ENCODE measurements at regions not wholly inside any gene's neighbourhood (a gene's known extent, or its start where the extent isn't known, plus 50 kb on each side); places are given as distances from the start of the nearest gene placed in this dataset.

DNA sequence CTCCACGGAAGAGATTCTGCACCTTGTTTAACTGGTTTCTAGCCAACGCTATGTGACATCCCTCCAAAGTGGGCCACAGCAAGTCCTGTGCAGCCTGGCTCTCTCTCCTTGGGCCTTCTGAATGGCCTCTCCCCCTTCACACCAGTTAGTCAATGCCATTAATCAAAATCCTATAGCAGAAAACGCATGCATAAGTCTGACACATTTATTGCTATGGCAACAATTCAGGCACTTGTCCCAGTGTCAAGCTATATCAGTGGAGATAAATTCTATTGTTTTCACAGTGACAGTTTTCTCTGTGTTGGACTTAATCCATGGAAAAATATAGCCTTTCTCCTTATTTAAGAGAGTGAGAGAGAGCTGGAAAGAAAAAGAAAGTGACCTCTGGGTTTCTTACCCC, 87.2 kb upstream of the TOX3 start:
- H3K4me3 ChIP-seq (replicated peaks in 1 of 2; ENCODE audit: low read depth in 2 of 2, low read length in 2 of 2), result no peak overlapping the region
- DNase-seq (ENCODE audit: low read depth in 2 of 2), result no peak
- TF ChIP-seq, protein P1, sequence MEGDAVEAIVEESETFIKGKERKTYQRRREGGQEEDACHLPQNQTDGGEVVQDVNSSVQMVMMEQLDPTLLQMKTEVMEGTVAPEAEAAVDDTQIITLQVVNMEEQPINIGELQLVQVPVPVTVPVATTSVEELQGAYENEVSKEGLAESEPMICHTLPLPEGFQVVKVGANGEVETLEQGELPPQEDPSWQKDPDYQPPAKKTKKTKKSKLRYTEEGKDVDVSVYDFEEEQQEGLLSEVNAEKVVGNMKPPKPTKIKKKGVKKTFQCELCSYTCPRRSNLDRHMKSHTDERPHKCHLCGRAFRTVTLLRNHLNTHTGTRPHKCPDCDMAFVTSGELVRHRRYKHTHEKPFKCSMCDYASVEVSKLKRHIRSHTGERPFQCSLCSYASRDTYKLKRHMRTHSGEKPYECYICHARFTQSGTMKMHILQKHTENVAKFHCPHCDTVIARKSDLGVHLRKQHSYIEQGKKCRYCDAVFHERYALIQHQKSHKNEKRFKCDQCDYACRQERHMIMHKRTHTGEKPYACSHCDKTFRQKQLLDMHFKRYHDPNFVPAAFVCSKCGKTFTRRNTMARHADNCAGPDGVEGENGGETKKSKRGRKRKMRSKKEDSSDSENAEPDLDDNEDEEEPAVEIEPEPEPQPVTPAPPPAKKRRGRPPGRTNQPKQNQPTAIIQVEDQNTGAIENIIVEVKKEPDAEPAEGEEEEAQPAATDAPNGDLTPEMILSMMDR (IDR thresholded peaks at IDR 0.05; ENCODE audit: low read depth, low read length), result no peak

DNA sequence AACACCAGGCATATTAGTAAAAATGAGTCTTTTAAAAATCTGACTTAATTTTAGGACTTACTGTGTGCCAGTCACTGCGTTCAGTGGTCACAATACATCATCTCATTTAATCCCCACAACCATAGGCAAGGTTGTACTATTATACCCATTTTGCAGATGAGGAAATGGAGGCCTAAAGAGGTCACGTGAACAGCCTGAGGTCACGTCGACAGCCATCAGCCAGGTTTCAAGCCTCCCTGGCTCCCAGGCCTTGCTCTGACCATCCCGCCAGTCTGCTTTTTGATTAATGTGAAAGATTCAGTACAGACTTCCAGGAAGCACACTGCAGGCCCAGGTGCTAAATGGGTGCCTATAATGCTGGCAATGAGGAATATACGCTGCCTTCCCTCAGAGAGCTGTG, 86.3 kb upstream of the TOX3 start:
- TF ChIP-seq, protein P1 (IDR thresholded peaks at IDR 0.05; ENCODE audit: low read depth, low read length), result no peak
- H3K4me3 ChIP-seq (replicated peaks in 1 of 2; ENCODE audit: low read depth in 2 of 2, low read length in 2 of 2), result no peak overlapping the region
- DNase-seq (ENCODE audit: low read depth in 2 of 2), result no peak

DNA sequence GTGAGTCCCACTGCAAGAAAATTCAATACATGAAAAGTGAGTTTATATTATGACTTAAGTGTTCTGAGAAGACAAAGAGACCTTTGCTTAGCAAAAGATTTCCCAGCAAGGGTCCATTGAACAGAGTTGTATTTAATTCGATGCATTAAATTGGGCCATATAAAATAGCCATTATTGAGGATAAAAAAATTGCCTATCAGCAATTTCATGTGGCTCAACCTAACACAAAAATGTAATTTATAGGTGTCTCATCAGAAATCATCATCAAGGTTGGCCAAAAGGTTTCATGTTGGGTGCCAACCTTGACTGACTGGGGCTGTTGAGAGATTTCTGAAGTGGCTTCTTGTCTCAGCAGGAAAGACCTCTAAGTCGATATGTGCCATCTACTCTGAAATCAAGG, 84.8 kb upstream of the TOX3 start:
- DNase-seq (ENCODE audit: low read depth in 2 of 2), result no peak
- TF ChIP-seq, protein P1 (IDR thresholded peaks at IDR 0.05; ENCODE audit: low read depth, low read length), result no peak
- no peak overlapping the region for H3K4me3 ChIP-seq (replicated peaks in 1 of 2; ENCODE audit: low read depth in 2 of 2, low read length in 2 of 2)

DNA sequence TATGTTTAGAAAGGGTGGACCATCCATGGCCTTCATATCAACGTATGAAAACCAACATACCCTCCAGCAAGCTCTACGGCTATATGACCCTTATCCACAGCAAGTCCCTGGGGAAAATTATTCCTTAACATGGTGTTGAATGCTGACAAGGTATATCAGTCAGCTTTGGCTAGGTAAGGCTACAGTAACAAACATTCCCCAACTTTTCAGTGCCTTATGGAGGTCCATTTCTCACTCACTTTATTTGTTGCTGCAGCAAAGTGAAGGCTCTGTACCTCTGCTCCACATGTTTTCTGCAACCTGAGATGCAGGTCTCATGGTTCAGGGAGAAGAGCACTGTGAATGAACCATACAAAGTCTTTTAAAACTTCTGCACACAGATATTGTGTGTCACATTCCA, 83.8 kb upstream of the TOX3 start:
- DNase-seq (ENCODE audit: low read depth in 2 of 2), result no peak
- H3K4me3 ChIP-seq (replicated peaks in 1 of 2; ENCODE audit: low read depth in 2 of 2, low read length in 2 of 2), result no peak overlapping the region
- TF ChIP-seq, protein P1 (IDR thresholded peaks at IDR 0.05; ENCODE audit: low read depth, low read length), result no peak

DNA sequence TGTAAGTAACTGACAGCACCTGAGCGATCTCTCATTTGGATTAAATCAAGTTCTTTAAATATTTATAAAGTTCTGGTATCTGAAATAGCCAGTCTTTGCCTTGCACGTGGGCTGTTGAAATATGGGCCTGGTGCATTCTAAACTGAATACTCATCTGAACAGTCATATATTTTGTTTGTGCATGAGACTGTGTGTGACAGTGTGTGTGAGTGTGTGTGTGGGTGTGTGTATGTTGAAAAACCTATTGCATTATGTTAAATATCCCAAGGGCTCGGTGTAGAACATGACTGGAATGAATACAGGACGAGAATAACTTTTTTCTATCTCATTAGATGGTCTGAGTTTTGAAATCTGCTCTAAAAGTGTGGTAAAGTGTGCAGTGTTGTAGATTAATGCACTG, 82.4 kb upstream of the TOX3 start:
- no peak overlapping the region for H3K4me3 ChIP-seq (replicated peaks in 1 of 2; ENCODE audit: low read depth in 2 of 2, low read length in 2 of 2)
- DNase-seq (ENCODE audit: low read depth in 2 of 2), result no peak
- TF ChIP-seq, protein P1 (IDR thresholded peaks at IDR 0.05; ENCODE audit: low read depth, low read length), result no peak

DNA sequence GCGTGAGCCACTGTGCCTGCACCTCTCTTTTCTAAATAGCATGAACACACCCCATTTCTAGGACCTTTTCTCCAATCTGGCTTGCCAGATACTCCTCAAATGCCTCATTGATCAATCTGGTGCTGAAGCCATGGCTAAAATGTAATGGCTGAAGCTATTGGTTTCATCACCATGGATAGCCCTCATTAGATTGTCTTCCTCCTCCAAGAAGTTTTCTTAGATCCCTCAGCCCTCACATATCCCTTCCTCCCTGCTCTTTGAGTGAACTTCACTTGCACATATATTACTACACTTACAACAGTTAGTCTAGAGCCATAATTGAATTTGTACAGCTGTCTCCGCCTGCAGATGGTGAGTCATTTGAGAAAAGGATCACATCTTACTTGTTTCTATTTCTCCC, 77.9 kb upstream of the TOX3 start:
- no peak for DNase-seq (ENCODE audit: low read depth in 2 of 2)
- TF ChIP-seq, protein P1 (IDR thresholded peaks at IDR 0.05; ENCODE audit: low read depth, low read length), result no peak
- no peak overlapping the region for H3K4me3 ChIP-seq (replicated peaks in 1 of 2; ENCODE audit: low read depth in 2 of 2, low read length in 2 of 2)

DNA sequence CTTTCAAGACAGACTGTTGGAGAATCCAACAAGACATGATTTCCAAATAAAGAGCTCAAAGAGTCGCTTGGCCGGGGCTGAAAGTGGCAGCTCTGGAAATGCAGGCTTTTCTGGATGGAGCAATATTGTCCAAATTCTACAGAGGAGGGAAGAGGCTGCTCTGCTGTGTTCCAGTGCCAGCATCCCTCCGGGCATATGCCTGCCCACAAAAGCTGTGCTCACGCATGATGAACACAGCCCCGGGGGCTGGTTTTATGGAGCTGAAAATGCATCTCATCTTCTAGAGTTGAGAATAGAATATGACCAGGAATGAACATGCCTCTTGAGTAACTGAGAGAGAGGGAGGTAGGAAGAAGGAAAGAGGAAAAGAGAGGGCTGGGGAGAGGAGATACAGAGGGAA, 74.7 kb upstream of the TOX3 start:
- TF ChIP-seq, protein P1 (IDR thresholded peaks at IDR 0.05; ENCODE audit: low read depth, low read length), result no peak
- DNase-seq (ENCODE audit: low read depth in 2 of 2), result no peak
- no peak overlapping the region for H3K4me3 ChIP-seq (replicated peaks in 1 of 2; ENCODE audit: low read depth in 2 of 2, low read length in 2 of 2)

Data from cardiac fibroblast (primary cell).